ENCODE measurements at regions not wholly inside any gene's neighbourhood (a gene's known extent, or its start where the extent isn't known, plus 50 kb on each side); places are given as distances from the start of the nearest gene placed in this dataset.

DNA sequence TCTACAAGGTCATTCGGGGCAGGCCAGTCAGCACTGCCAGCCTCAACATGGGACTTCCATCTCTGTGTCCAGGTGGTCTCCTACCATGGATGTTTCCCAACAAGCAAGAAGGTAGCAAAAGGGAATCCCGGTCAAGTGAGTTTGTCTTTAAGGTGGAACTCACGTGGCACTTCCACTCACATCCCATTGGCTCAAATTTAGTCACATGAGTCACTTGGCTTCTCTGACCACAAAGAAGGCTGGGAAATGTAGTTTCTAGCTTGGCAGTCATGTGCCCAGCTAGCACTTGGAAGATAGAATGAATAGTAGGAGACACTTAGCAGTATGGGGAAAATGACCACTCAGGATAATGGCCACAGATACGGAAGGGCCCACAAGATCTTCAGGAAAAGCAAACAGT is 106.6 kb downstream of the AIPL1 start:
- POLR2A ChIA-PET: no interaction called here
- no peaks in the 10 kb centered on the region for H3K9me3 ChIP-seq (replicated peaks; ENCODE audit: control insufficient read depth, insufficient read depth, low read depth, low read length)
- H3K27me3 ChIP-seq (ENCODE audit: control insufficient read depth in 2 of 2, insufficient read depth in 2 of 2, low read length in 2 of 2): peaks cover 3 to 4% of the 10 kb centered on the region in 2 experiments; a peak in 2 of 5 replicates
- ATAC-seq (0 out of 3 replicates have a peak, but pooled peaks have one; percentile 49), DNase-seq (ENCODE audit: extremely low read depth in 1 of 4, low spot score in 3 of 4) (peak; percentile 5 to 9 (median 6)), FAIRE-seq (no peak)
- H3K4me3 ChIP-seq: no peak overlapping the region
- H3K9me1 ChIP-seq (ENCODE audit: control insufficient read depth, insufficient read depth, low read length): no peaks in the 10 kb centered on the region
- 0% methylated on average over 4 of the region's 4 CpGs for WGBS (ENCODE audit: insufficient coverage, low coverage, missing lambda C conversion rate)
- H3K36me3 ChIP-seq (ENCODE audit: control insufficient read depth, insufficient read depth, low read length): no peaks in the 10 kb centered on the region
- in situ Hi-C loops (cut with MboI) (no loop called here), intact Hi-C loops (cut with micrococcal nuclease) (no loop called here)
- peak; percentile 56; the same call in 1 of the 2 replicates for TF ChIP-seq ZNF143 (CRISPR knock-in tag; IDR thresholded peaks at IDR 0.05)
- TF ChIP-seq WHSC1 (IDR thresholded peaks at IDR 0.05; ENCODE audit: low read length): no peak
- peak; percentile 85 for TF ChIP-seq RAD51 (IDR thresholded peaks at IDR 0.05; ENCODE audit: borderline replicate concordance, low read depth)
- no peak for TF ChIP-seq SMARCA5 (IDR thresholded peaks at IDR 0.05)
- peak; percentile 67 for TF ChIP-seq HCFC1 (IDR thresholded peaks at IDR 0.05; ENCODE audit: low read depth, low read length)
- peak; percentile 87 for TF ChIP-seq NFYB (IDR thresholded peaks at IDR 0.05; ENCODE audit: extremely low read depth, insufficient read length)
- peak in 1 of 2 experiments; percentile 29; a peak in 2 of 4 replicates for TF ChIP-seq SIX5 (IDR thresholded peaks at IDR 0.05; ENCODE audit: borderline replicate concordance in 1 of 2, insufficient read depth in 1 of 2, low read depth in 1 of 2, low read length in 2 of 2)
- peak; percentile 39 for TF ChIP-seq FOS (IDR thresholded peaks at IDR 0.05; ENCODE audit: extremely low read depth, insufficient read length)
- TF ChIP-seq, protein P1, sequence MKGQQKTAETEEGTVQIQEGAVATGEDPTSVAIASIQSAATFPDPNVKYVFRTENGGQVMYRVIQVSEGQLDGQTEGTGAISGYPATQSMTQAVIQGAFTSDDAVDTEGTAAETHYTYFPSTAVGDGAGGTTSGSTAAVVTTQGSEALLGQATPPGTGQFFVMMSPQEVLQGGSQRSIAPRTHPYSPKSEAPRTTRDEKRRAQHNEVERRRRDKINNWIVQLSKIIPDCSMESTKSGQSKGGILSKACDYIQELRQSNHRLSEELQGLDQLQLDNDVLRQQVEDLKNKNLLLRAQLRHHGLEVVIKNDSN (CRISPR knock-in tag; IDR thresholded peaks at IDR 0.05): peak; percentile 70
- TF ChIP-seq, protein P2, sequence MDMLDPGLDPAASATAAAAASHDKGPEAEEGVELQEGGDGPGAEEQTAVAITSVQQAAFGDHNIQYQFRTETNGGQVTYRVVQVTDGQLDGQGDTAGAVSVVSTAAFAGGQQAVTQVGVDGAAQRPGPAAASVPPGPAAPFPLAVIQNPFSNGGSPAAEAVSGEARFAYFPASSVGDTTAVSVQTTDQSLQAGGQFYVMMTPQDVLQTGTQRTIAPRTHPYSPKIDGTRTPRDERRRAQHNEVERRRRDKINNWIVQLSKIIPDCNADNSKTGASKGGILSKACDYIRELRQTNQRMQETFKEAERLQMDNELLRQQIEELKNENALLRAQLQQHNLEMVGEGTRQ (CRISPR knock-in tag; IDR thresholded peaks at IDR 0.05): peak; percentile 82
- H2AFZ ChIP-seq (ENCODE audit: low read depth, low read length): no peak overlapping the region
- H3K27ac ChIP-seq (ENCODE audit: extremely low read depth, low read depth, low read length): no peak overlapping the region
- H3K9ac ChIP-seq (ENCODE audit: insufficient read depth in 1 of 2, low read depth in 2 of 2, low read length in 2 of 2): no peak overlapping the region
- CTCF ChIA-PET (ENCODE audit: low intra/inter-chr PET ratio): no interaction called here
- H3K4me2 ChIP-seq (ENCODE audit: insufficient read depth, low read length): no peak overlapping the region
- no peaks in the 10 kb centered on the region for H3K4me1 ChIP-seq (replicated peaks in 1 of 2; ENCODE audit: control insufficient read depth in 2 of 2, insufficient read depth in 2 of 2, low read length in 2 of 2)
- no TSS peak for BruUV-seq (replicated peaks)
- no peaks in the 10 kb centered on the region for H4K20me1 ChIP-seq (replicated peaks; ENCODE audit: control insufficient read depth, insufficient read depth, low read length)
- no peaks in the 10 kb centered on the region for H3K79me2 ChIP-seq (ENCODE audit: control insufficient read depth, insufficient read depth, low read length)

Measured in K562 (cell line).